ENCODE measurements at regions not wholly inside any gene's neighbourhood (a gene's known extent, or its start where the extent isn't known, plus 50 kb on each side); places are given as distances from the start of the nearest gene placed in this dataset.

- DNase-seq (ENCODE audit: low read depth): no peak
- H3K4me3 ChIP-seq (ENCODE audit: low read depth, low read length): no peak overlapping the region
- TF ChIP-seq, protein P1, sequence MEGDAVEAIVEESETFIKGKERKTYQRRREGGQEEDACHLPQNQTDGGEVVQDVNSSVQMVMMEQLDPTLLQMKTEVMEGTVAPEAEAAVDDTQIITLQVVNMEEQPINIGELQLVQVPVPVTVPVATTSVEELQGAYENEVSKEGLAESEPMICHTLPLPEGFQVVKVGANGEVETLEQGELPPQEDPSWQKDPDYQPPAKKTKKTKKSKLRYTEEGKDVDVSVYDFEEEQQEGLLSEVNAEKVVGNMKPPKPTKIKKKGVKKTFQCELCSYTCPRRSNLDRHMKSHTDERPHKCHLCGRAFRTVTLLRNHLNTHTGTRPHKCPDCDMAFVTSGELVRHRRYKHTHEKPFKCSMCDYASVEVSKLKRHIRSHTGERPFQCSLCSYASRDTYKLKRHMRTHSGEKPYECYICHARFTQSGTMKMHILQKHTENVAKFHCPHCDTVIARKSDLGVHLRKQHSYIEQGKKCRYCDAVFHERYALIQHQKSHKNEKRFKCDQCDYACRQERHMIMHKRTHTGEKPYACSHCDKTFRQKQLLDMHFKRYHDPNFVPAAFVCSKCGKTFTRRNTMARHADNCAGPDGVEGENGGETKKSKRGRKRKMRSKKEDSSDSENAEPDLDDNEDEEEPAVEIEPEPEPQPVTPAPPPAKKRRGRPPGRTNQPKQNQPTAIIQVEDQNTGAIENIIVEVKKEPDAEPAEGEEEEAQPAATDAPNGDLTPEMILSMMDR (IDR thresholded peaks at IDR 0.05; ENCODE audit: low read depth, low read length, missing control alignments): no peak
Measured at GRCh38 chr16:26344976-26345375, 653.2 kb downstream of the HS3ST4 start.

GRCh38 chr16:26345966-26346365 is 654.2 kb downstream of the HS3ST4 start:
- no peak overlapping the region for H3K4me3 ChIP-seq (ENCODE audit: low read depth, low read length)
- DNase-seq (ENCODE audit: low read depth): no peak
- TF ChIP-seq, protein P1 (IDR thresholded peaks at IDR 0.05; ENCODE audit: low read depth, low read length, missing control alignments): no peak

GRCh38 chr16:26348095-26348494 is 656.3 kb downstream of the HS3ST4 start:
- no peak for DNase-seq (ENCODE audit: low read depth)

DNA sequence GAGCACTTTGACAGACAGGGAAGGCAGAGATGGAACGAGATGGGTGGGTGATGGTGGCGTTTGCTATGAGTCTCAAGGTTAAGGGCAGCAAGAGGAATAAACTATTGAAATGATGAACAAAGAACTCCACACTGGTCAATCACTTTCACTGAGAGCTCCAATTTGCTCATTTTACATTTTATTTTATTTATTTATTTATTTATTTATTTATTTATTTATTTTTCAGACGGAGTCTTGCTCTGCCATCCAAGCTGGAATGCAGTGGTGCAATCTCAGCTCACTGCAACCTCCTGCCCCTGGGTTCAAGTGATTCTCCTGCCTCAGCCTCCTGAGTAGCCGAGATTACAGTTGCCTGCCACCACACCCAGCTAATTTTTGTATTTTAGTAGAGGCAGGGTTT is 669.1 kb downstream of the HS3ST4 start:
- H3K4me3 ChIP-seq (ENCODE audit: low read depth, low read length): no peak overlapping the region
- TF ChIP-seq, protein P1 (IDR thresholded peaks at IDR 0.05; ENCODE audit: low read depth, low read length, missing control alignments): no peak
- DNase-seq (ENCODE audit: low read depth): no peak

More at GRCh38 chr16:26348095-26348494, 656.3 kb downstream of the HS3ST4 start:
- TF ChIP-seq, protein P1 (IDR thresholded peaks at IDR 0.05; ENCODE audit: low read depth, low read length, missing control alignments): no peak
- H3K4me3 ChIP-seq (ENCODE audit: low read depth, low read length): no peak overlapping the region

GRCh38 chr16:26363581-26363980 is 671.8 kb downstream of the HS3ST4 start:
- DNase-seq (ENCODE audit: low read depth): no peak
- TF ChIP-seq, protein P1 (IDR thresholded peaks at IDR 0.05; ENCODE audit: low read depth, low read length, missing control alignments): no peak
- no peak overlapping the region for H3K4me3 ChIP-seq (ENCODE audit: low read depth, low read length)

GRCh38 chr16:26365161-26365940 is 673.6 kb downstream of the HS3ST4 start:
- TF ChIP-seq, protein P1 (IDR thresholded peaks at IDR 0.05; ENCODE audit: low read depth, low read length, missing control alignments): no peak
- no peak overlapping the region for H3K4me3 ChIP-seq (ENCODE audit: low read depth, low read length)
- DNase-seq (ENCODE audit: low read depth): no peak

DNA sequence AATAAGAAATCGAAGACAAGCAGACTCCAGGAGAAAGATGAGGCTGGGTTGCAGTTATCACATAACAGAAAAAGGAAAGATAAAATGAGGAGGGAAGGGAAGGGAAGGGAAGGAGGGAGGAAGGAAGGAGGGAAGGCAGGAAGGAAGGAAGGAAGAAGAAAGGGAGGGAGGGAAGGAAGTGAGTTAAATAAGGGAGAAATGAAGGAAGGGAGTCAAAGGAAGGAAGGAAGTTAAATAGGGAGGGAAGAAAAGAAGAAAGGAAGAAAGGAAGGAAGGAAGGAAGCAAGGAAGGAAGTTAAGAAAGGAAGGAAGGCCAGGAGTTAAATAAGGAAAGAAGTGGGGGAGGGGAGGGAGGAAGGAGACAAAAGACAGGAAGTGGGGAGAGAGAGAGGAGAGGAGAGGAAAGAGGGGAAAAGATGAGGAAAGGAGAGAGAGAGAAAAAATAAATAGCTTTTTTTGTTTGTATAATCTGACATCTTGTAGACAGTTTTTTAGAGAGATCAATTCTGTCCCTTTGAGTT is 679.6 kb downstream of the HS3ST4 start:
- DNase-seq (ENCODE audit: low read depth): no peak
- TF ChIP-seq, protein P1 (IDR thresholded peaks at IDR 0.05; ENCODE audit: low read depth, low read length, missing control alignments): no peak
- no peak overlapping the region for H3K4me3 ChIP-seq (ENCODE audit: low read depth, low read length)

All from GM12864 (cell line).